OCI-LY3 (cell line): ENCODE measurements at regions not wholly inside any gene's neighbourhood (a gene's known extent, or its start where the extent isn't known, plus 50 kb on each side); places are given as distances from the start of the nearest gene placed in this dataset.

Experiments
- H2AFZ ChIP-seq: fragments of 200-600, 300-600 bp; shearing (Covaris generic); 2 replicates; pipeline ENCODE4 v1.6.0; 2014; ENCODE audit warnings: antibody characterized with exemption, low read depth, low read length
- H3K27ac ChIP-seq: fragments of 200-600, 300-600 bp; sonication (generic); 2 replicates; pipeline ENCODE4 v1.5.1; 2014; ENCODE audit warnings: mild to moderate bottlenecking, low read length, moderate library complexity, mixed read lengths
- H3K27me3 ChIP-seq: fragments of 200-600, 300-600 bp; sonication (generic); 2 replicates; pipeline ENCODE4 v1.6.1; 2014; ENCODE audit warnings: low read depth, low read length, mixed read lengths
- H3K36me3 ChIP-seq: fragments of 200-600, 300-600 bp; sonication (generic); replicated peaks from 2 replicates; pipeline ENCODE3; 2014; ENCODE audit warnings: low read depth, low read length, mixed read lengths
- H3K4me1 ChIP-seq: fragments of 300-600, 200-600 bp; sonication (generic); 2 replicates; pipeline ENCODE4 v1.6.1; 2014; ENCODE audit warnings: low read length, mixed read lengths
- H3K4me2 ChIP-seq: fragments of 200-600, 300-600 bp; sonication (generic); 2 replicates; pipeline ENCODE4 v1.6.1; 2014; ENCODE audit warnings: low read length, mixed read lengths
- H3K4me3 ChIP-seq: fragments of 300-600, 200-600 bp; sonication (generic); 2 replicates; pipeline ENCODE4 v1.5.1; 2014; ENCODE audit warnings: antibody characterized with exemption, mild to moderate bottlenecking, low read length, moderate library complexity
- H3K79me2 ChIP-seq: fragments of 300-600, 200-600 bp; shearing (Covaris generic); 2 replicates; pipeline ENCODE4 v1.6.1; 2014; ENCODE audit warnings: mild to moderate bottlenecking, low read length, mixed read lengths
- H3K9ac ChIP-seq: fragments of 300-600, 200-600 bp; shearing (Covaris generic); 2 replicates; pipeline ENCODE4 v1.6.0; 2014; ENCODE audit warnings: mild to moderate bottlenecking, low read length, moderate library complexity
- H3K9me3 ChIP-seq: fragments of 200-600, 300-600 bp; shearing (Covaris generic); 2 replicates; pipeline ENCODE4 v1.6.1; 2014; ENCODE audit warnings: low read length, mixed read lengths; ENCODE audit not compliant: insufficient read depth
- H4K20me1 ChIP-seq: fragments of 200-600, 300-600 bp; sonication (generic); 2 replicates; pipeline ENCODE4 v1.6.1; 2016; ENCODE audit warnings: low read length, mixed read lengths; ENCODE audit not compliant: insufficient read depth
- CTCF ChIP-seq: fragments of 200-600, 300-600 bp; sonication (generic); IDR thresholded peaks from 2 replicates; pipeline ENCODE4 v1.5.1; 2014; ENCODE audit warnings: antibody characterized with exemption, low read length, low read depth
- EZH2phosphoT487 ChIP-seq: fragments of 200-600 bp; shearing (Covaris generic); IDR thresholded peaks from 2 replicates; pipeline ENCODE4 v1.6.1; 2018; ENCODE audit warnings: antibody characterized with exemption, mixed run types, low read depth

- no peaks in the 10 kb centered on the region for H3K27me3 ChIP-seq
- no peaks in the 10 kb centered on the region for H3K79me2 ChIP-seq
- no peaks in the 10 kb centered on the region for H4K20me1 ChIP-seq
- no peak for TF ChIP-seq CTCF
- no peak for TF ChIP-seq EZH2phosphoT487
- H3K36me3 ChIP-seq = no peaks in the 10 kb centered on the region
- no peak overlapping the region for H2AFZ ChIP-seq
- no peaks in the 10 kb centered on the region for H3K4me1 ChIP-seq
- H3K9me3 ChIP-seq = no peaks in the 10 kb centered on the region
- H3K9ac ChIP-seq = no peak overlapping the region
- H3K4me3 ChIP-seq = no peak overlapping the region
- no peak overlapping the region for H3K4me2 ChIP-seq
- no peak overlapping the region for H3K27ac ChIP-seq
Measured at GRCh38 chr22:48745842-48746788, 1081.6 kb downstream of the BRD1 start.

GRCh38 chr22:48744967-48745841, 1082.5 kb downstream of the BRD1 start:
- Histone ChIP-seq H3K27me3 (no peaks in the 10 kb centered on the region), H3K36me3 (no peaks in the 10 kb centered on the region), H3K9ac (no peak overlapping the region), H3K9me3 (no peaks in the 10 kb centered on the region), H3K4me1 (no peaks in the 10 kb centered on the region), H3K79me2 (no peaks in the 10 kb centered on the region), H3K27ac (no peak overlapping the region), H3K4me3 (no peak overlapping the region), H3K4me2 (no peak overlapping the region), H2AFZ (no peak overlapping the region), H4K20me1 (no peaks in the 10 kb centered on the region)
- TF ChIP-seq CTCF (no peak), EZH2phosphoT487 (no peak)

GRCh38 chr22:48744283-48744641, 1083.4 kb downstream of the BRD1 start:
- Histone ChIP-seq H3K27me3 (no peaks in the 10 kb centered on the region), H3K4me2 (no peak overlapping the region), H3K9me3 (no peaks in the 10 kb centered on the region), H3K4me3 (no peak overlapping the region), H2AFZ (no peak overlapping the region), H4K20me1 (no peaks in the 10 kb centered on the region), H3K4me1 (no peaks in the 10 kb centered on the region), H3K36me3 (no peaks in the 10 kb centered on the region), H3K9ac (no peak overlapping the region), H3K79me2 (no peaks in the 10 kb centered on the region), H3K27ac (no peak overlapping the region)
- TF ChIP-seq EZH2phosphoT487 = no peak
- TF ChIP-seq CTCF = no peak
